K562 (cell line): ENCODE measurements at regions not wholly inside any gene's neighbourhood (a gene's known extent, or its start where the extent isn't known, plus 50 kb on each side); places are given as distances from the start of the nearest gene placed in this dataset.

ENCODE experiments used
- ATAC-seq: fragments of 200-7000 bp; cut with Tn5 transposase; 3 replicates; pipeline ENCODE4 v1.9.1; 2020; ENCODE audit warnings: moderate library complexity
- BruUV-seq: library from RNA; stranded (reverse); fragments of 400-500 nt; replicated peaks from 2 replicates; lab custom pipeline; 2021; lab: Mats Ljungman, UMichigan
- CTCF ChIA-PET: fragments of 300-600 bp; formaldehyde crosslinking; extraction: SDS; loops from one replicate; lab custom pipeline; 2021; ENCODE audit warnings: low intra/inter-chr PET ratio; lab: Yijun Ruan, JAX
- POLR2A ChIA-PET: fragments of 300-600, 350-650 bp; sonication (Branson Sonifier 250); formaldehyde crosslinking; extraction: SDS; loops from one replicate; lab custom pipeline; 2021; ENCODE audit warnings: antibody characterized with exemption, inconsistent platforms; lab: Yijun Ruan, JAX
- DNase-seq, 4 experiments: peaks; one replicate each; pipeline versions ENCODE4 v3.0.0 to v3.0.0-alpha.2; 2011 to 2018; ENCODE audit warnings: low spot score in 3 of 4, mixed read lengths in 3 of 4; ENCODE audit errors: extremely low read depth in 1 of 4
- FAIRE-seq: peaks from 2 replicates; lab custom pipeline; 2011; peaks lifted over from hg19 to GRCh38; lab: Jason Lieb, UNC
- H2AFZ ChIP-seq: 2 replicates; pipeline ENCODE4 v1.6.0; 2011; ENCODE audit warnings: low read depth, low read length, control low read depth, inconsistent platforms
- H3K27ac ChIP-seq: fragments of 200-600 bp; 3 replicates; pipeline ENCODE4 v1.8.0; 2011; ENCODE audit warnings: low read depth, mild to moderate bottlenecking, control low read depth, inconsistent platforms, low read length, moderate library complexity, mixed read lengths; ENCODE audit errors: extremely low read depth
- H3K27me3 ChIP-seq, 2 experiments: fragments of 300-600 bp in 1 of 2; 2 replicates in 1 of 2; 3 replicates in 1 of 2; pipeline versions ENCODE4 v1.6.0 to v1.8.0; 2011; ENCODE audit warnings: inconsistent platforms in 2 of 2, low read length in 2 of 2, mild to moderate bottlenecking in 1 of 2, mixed read lengths in 1 of 2, moderate library complexity in 1 of 2; ENCODE audit not compliant: control insufficient read depth in 2 of 2, insufficient read depth in 2 of 2
- H3K36me3 ChIP-seq: fragments of 300-600 bp; 3 replicates; pipeline ENCODE4 v1.8.0; 2011; ENCODE audit warnings: mild to moderate bottlenecking, low read length, inconsistent platforms; ENCODE audit not compliant: control insufficient read depth, insufficient read depth
- H3K4me1 ChIP-seq, 2 experiments: fragments of 200-600 bp in 1 of 2; replicated peaks in 1 of 2; 2 replicates in 1 of 2; 3 replicates in 1 of 2; pipeline versions ENCODE4 v1.5.1 to v1.8.0; 2011; ENCODE audit warnings: inconsistent platforms in 2 of 2, low read length in 2 of 2, mild to moderate bottlenecking in 1 of 2, mixed read lengths in 1 of 2, moderate library complexity in 1 of 2; ENCODE audit not compliant: control insufficient read depth in 2 of 2, insufficient read depth in 2 of 2
- H3K4me2 ChIP-seq: 2 replicates; pipeline ENCODE4 v1.6.1; 2011; ENCODE audit warnings: low read length, control low read depth, inconsistent platforms, mixed read lengths; ENCODE audit not compliant: insufficient read depth
- H3K4me3 ChIP-seq: fragments of 200-600 bp; sonication (generic), shearing (Covaris generic); 2 replicates; pipeline ENCODE4 v1.5.1; 2016; ENCODE audit warnings: control low read depth, inconsistent platforms
- H3K79me2 ChIP-seq: fragments of 200-600 bp; 3 replicates; pipeline ENCODE4 v1.8.0; 2011; ENCODE audit warnings: low read length, inconsistent platforms; ENCODE audit not compliant: control insufficient read depth, insufficient read depth
- H3K9ac ChIP-seq, 2 experiments: 2 replicates each; pipeline versions ENCODE4 v1.6.0 to v1.6.1; 2011; ENCODE audit warnings: low read depth in 2 of 2, low read length in 2 of 2, control low read depth in 1 of 2, inconsistent platforms in 1 of 2, mild to moderate bottlenecking in 1 of 2, mixed read lengths in 1 of 2; ENCODE audit not compliant: insufficient read depth in 1 of 2
- H3K9me1 ChIP-seq: one replicate; pipeline ENCODE4 v1.6.0; 2011; ENCODE audit warnings: inconsistent platforms, mild to moderate bottlenecking, low read length, moderate library complexity; ENCODE audit not compliant: control insufficient read depth, insufficient read depth
- H3K9me3 ChIP-seq: replicated peaks from 2 replicates; pipeline ENCODE4 v1.5.1; 2011; ENCODE audit warnings: low read depth, low read length, inconsistent platforms; ENCODE audit not compliant: control insufficient read depth, insufficient read depth
- H4K20me1 ChIP-seq: replicated peaks from 2 replicates; pipeline ENCODE4 v1.6.1; 2011; ENCODE audit warnings: low read length, inconsistent platforms, mixed read lengths; ENCODE audit not compliant: control insufficient read depth, insufficient read depth
- BCLAF1 ChIP-seq, 2 experiments: fragments of 450-650 bp in 1 of 2; IDR thresholded peaks; 2 replicates each; pipeline ENCODE4 v1.6.1; 2011 to 2017; ENCODE audit warnings: low read depth in 2 of 2, antibody characterized with exemption in 1 of 2, borderline replicate concordance in 1 of 2, low read length in 1 of 2, mild to moderate bottlenecking in 1 of 2, mixed read lengths in 1 of 2; ENCODE audit not compliant: control insufficient read depth in 1 of 2
- DMBX1 ChIP-seq: fragments of 250-450 bp; sonication (Bioruptor Pico); IDR thresholded peaks from 2 replicates; pipeline ENCODE4 v1.8.0; 2022; ENCODE audit warnings: inconsistent platforms, mild to moderate bottlenecking, moderate library complexity, borderline replicate concordance
- DNMT1 ChIP-seq: fragments of 450-650 bp; IDR thresholded peaks from 2 replicates; pipeline ENCODE4 v1.6.1; 2016; ENCODE audit warnings: antibody characterized with exemption, mild to moderate bottlenecking
- EP300 ChIP-seq: IDR thresholded peaks from 2 replicates; pipeline ENCODE4 v1.6.1; 2012; ENCODE audit warnings: low read length, improper control_type of control experiment
- JUN ChIP-seq, 2 experiments: sonication (generic) in 1 of 2; formaldehyde crosslinking in 1 of 2; IDR thresholded peaks; 2 replicates each; pipeline versions ENCODE4 v1.6.1 to v1.8.0; 2012 to 2022; ENCODE audit warnings: borderline replicate concordance in 2 of 2, mild to moderate bottlenecking in 2 of 2, improper control_type of control experiment in 1 of 2, low read depth in 1 of 2, low read length in 1 of 2, missing genetic modification reagents in 1 of 2
- MXI1 ChIP-seq: IDR thresholded peaks from 2 replicates; pipeline ENCODE4 v1.6.1; 2011; ENCODE audit warnings: low read depth, mild to moderate bottlenecking, improper control_type of control experiment, low read length
- NFIC ChIP-seq: fragments of 450-650 bp; IDR thresholded peaks from 2 replicates; pipeline ENCODE4 v1.6.1; 2017; ENCODE audit warnings: mild to moderate bottlenecking, inconsistent platforms
- PRDM10 ChIP-seq: fragments of 450-650 bp; IDR thresholded peaks from 2 replicates; pipeline ENCODE4 v1.6.1; 2018; ENCODE audit not compliant: partially characterized antibody
- RFX1 ChIP-seq: fragments of 450-650 bp; IDR thresholded peaks from 2 replicates; pipeline ENCODE4 v1.6.1; 2016; ENCODE audit warnings: mild to moderate bottlenecking, moderate library complexity
- U2AF1 ChIP-seq: fragments of 200-400 bp; formaldehyde crosslinking; optimal IDR thresholded peaks from 2 replicates; pipeline ENCODE3; 2017; ENCODE audit warnings: mild to moderate bottlenecking, low read depth, low read length, moderate library complexity
- VEZF1 ChIP-seq: fragments of 200-800 bp; sonication (Bioruptor generic); IDR thresholded peaks from 2 replicates; pipeline ENCODE4 v1.6.1; 2017; ENCODE audit warnings: missing genetic modification characterization, missing compliant biosample characterization
- ZNF316 ChIP-seq: fragments of 450-650 bp; IDR thresholded peaks from 2 replicates; pipeline ENCODE4 v1.6.1; 2016
- WGBS: fragments of 100-300 bp; shearing (Covaris generic); methylation state at CpG from one replicate; pipeline ENCODE4 v1.1.6; 2016; ENCODE audit warnings: low coverage, mixed read lengths; ENCODE audit not compliant: insufficient coverage; ENCODE audit errors: missing lambda C conversion rate; 5-methylcytosine and 5-hydroxymethylcytosine counted together
- in situ Hi-C: fragments of 300-500 bp; cut with MboI; formaldehyde crosslinking; loops from 4 replicates; pipeline ENCODE4 v1.15.0; 2018; ENCODE audit warnings: inconsistent platforms, mixed read lengths
- intact Hi-C: fragments of 100-400 bp; cut with micrococcal nuclease; formaldehyde crosslinking; loops from 2 replicates; pipeline ENCODE4 v1.14.2; 2022

- TF ChIP-seq PRDM10 (peak; percentile 7), RFX1 (no peak; the same call in 1 of the 2 replicates), U2AF1 (no peak), ZNF316 (peak; percentile 82)
These were observed 243.7 kb downstream of the UTRN start (continued) for GRCh38 chr6:144528743-144529425.

- POLR2A ChIA-PET: interaction anchor here (0.7 to 0.9 kb wide), 2 partner anchors 8 to 466 kb away, joined by 3 read pairs; no protein-coding TSS in a partner anchor
- no peaks in the 10 kb centered on the region for H3K36me3 ChIP-seq
- peaks cover 7 to 16% of the 10 kb centered on the region in 2 experiments; a peak in 3 of 5 replicates for H3K4me1 ChIP-seq
- BruUV-seq: no TSS peak
- ATAC-seq (peak; percentile 77), FAIRE-seq (no peak), DNase-seq (no peak)
- intact Hi-C loops: no loop called here
- CTCF ChIA-PET: no interaction called here
- H3K9me1 ChIP-seq: no peaks in the 10 kb centered on the region
- H2AFZ ChIP-seq: peak overlapping the region; percentile 60
- H3K9ac ChIP-seq: no peak overlapping the region
- WGBS: 5% methylated on average over 2 of the region's 2 CpGs
- H3K27ac ChIP-seq: peak overlapping the region; percentile 11; the same call in 1 of the 3 replicates
- no peak overlapping the region for H3K4me3 ChIP-seq
- no peaks in the 10 kb centered on the region for H3K9me3 ChIP-seq
- H3K4me2 ChIP-seq: no peak overlapping the region
- no peaks in the 10 kb centered on the region for H4K20me1 ChIP-seq
- no peaks in the 10 kb centered on the region for H3K79me2 ChIP-seq
- in situ Hi-C loops: no loop called here
- H3K27me3 ChIP-seq: no peaks in the 10 kb centered on the region
- no peak for TF ChIP-seq DNMT1
- no peak for TF ChIP-seq BCLAF1 (IDR thresholded peaks at IDR 0.05; ENCODE audit: borderline replicate concordance in 1 of 2, control insufficient read depth in 1 of 2, low read depth in 2 of 2, low read length in 1 of 2)
- no peak for TF ChIP-seq JUN (IDR thresholded peaks at IDR 0.05; ENCODE audit: borderline replicate concordance, low read depth, low read length)
- TF ChIP-seq JUN (CRISPR knock-in tag; IDR thresholded peaks at IDR 0.05; ENCODE audit: borderline replicate concordance): no peak
- TF ChIP-seq MXI1: no peak
- no peak for TF ChIP-seq DMBX1
- no peak for TF ChIP-seq NFIC
- TF ChIP-seq VEZF1: no peak
- TF ChIP-seq EP300: 0 out of 2 replicates have a peak, but pooled peaks have one; percentile 5
These were observed 245.0 kb downstream of the UTRN start for GRCh38 chr6:144530118-144530517.
